GM23338 (cell line): ENCODE measurements at regions not wholly inside any gene's neighbourhood (a gene's known extent, or its start where the extent isn't known, plus 50 kb on each side); places are given as distances from the start of the nearest gene placed in this dataset.

Source experiments
- CREB1 ChIP-seq: fragments of 250-450 bp; sonication (Bioruptor Pico); IDR thresholded peaks from 2 replicates; pipeline ENCODE4 v1.5.0; 2020; ENCODE audit warnings: low read depth, mild to moderate bottlenecking, moderate library complexity
- EZH2 ChIP-seq: fragments of 200-600 bp; sonication (generic); IDR thresholded peaks from one replicate; pipeline ENCODE4 v1.8.0; 2017; ENCODE audit warnings: antibody characterized with exemption, mild to moderate bottlenecking, low read depth; ENCODE audit not compliant: unreplicated experiment
- POLR2AphosphoS5 ChIP-seq: IDR thresholded peaks from 2 replicates; pipeline ENCODE4 v1.6.1; 2016; ENCODE audit warnings: antibody characterized with exemption, low read depth
- ZNF114 ChIP-seq: fragments of 250-450 bp; sonication (Bioruptor Pico); IDR thresholded peaks from 2 replicates; pipeline ENCODE4 v1.5.0; 2020; ENCODE audit warnings: mild to moderate bottlenecking, moderate library complexity
- TF ChIP-seq, protein P1 (sequence below), 2 experiments: fragments of 200-600 bp in 1 of 2; sonication (generic) in 1 of 2; conservative IDR thresholded peaks; 2 replicates each; pipeline versions ENCODE4 v1.5.1 to v1.6.1; 2016 to 2017; ENCODE audit warnings: antibody characterized with exemption in 2 of 2, low read depth in 2 of 2, mild to moderate bottlenecking in 2 of 2, moderate library complexity in 1 of 2
- TF ChIP-seq, protein P2 (sequence below): IDR thresholded peaks from one replicate; pipeline ENCODE4 v1.6.1; 2018; ENCODE audit warnings: antibody characterized with exemption; ENCODE audit not compliant: unreplicated experiment

DNA sequence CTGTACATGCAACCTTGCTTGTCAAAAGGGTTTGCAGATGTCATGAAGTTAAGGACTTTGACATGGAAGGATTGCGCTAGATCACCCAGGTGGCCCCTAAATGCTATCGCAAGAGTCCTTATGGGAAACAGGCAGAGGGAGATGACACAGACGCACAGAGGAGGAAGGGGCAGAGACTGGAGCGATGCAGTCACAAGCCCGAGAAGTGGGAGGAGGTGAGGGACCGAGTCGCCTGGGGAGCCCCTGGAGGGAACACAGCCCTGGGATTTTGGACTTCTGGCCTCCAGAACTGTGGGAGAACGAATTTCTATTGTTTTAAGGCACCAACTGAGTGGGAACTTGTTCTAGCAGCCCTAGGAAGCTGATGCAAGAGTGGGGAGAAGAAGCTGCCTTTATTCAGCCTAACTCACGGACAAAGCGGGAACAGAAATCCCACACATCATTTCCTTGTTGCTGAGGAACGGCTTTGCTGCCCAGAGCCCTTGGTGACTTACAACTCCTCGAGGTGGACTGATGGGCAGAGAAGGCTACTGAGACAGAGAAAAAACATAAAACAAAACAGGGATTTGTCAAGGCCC lies 434.0 kb downstream of the PREX1 start:
- TF ChIP-seq, protein P1, sequence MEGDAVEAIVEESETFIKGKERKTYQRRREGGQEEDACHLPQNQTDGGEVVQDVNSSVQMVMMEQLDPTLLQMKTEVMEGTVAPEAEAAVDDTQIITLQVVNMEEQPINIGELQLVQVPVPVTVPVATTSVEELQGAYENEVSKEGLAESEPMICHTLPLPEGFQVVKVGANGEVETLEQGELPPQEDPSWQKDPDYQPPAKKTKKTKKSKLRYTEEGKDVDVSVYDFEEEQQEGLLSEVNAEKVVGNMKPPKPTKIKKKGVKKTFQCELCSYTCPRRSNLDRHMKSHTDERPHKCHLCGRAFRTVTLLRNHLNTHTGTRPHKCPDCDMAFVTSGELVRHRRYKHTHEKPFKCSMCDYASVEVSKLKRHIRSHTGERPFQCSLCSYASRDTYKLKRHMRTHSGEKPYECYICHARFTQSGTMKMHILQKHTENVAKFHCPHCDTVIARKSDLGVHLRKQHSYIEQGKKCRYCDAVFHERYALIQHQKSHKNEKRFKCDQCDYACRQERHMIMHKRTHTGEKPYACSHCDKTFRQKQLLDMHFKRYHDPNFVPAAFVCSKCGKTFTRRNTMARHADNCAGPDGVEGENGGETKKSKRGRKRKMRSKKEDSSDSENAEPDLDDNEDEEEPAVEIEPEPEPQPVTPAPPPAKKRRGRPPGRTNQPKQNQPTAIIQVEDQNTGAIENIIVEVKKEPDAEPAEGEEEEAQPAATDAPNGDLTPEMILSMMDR (conservative IDR thresholded peaks at IDR 0.05; ENCODE audit: low read depth in 2 of 2), result no peak
- TF ChIP-seq POLR2AphosphoS5, result no peak
- no peak for TF ChIP-seq EZH2
- no peak for TF ChIP-seq ZNF114
- TF ChIP-seq, protein P2, sequence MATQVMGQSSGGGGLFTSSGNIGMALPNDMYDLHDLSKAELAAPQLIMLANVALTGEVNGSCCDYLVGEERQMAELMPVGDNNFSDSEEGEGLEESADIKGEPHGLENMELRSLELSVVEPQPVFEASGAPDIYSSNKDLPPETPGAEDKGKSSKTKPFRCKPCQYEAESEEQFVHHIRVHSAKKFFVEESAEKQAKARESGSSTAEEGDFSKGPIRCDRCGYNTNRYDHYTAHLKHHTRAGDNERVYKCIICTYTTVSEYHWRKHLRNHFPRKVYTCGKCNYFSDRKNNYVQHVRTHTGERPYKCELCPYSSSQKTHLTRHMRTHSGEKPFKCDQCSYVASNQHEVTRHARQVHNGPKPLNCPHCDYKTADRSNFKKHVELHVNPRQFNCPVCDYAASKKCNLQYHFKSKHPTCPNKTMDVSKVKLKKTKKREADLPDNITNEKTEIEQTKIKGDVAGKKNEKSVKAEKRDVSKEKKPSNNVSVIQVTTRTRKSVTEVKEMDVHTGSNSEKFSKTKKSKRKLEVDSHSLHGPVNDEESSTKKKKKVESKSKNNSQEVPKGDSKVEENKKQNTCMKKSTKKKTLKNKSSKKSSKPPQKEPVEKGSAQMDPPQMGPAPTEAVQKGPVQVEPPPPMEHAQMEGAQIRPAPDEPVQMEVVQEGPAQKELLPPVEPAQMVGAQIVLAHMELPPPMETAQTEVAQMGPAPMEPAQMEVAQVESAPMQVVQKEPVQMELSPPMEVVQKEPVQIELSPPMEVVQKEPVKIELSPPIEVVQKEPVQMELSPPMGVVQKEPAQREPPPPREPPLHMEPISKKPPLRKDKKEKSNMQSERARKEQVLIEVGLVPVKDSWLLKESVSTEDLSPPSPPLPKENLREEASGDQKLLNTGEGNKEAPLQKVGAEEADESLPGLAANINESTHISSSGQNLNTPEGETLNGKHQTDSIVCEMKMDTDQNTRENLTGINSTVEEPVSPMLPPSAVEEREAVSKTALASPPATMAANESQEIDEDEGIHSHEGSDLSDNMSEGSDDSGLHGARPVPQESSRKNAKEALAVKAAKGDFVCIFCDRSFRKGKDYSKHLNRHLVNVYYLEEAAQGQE, result no peak
- TF ChIP-seq CREB1 (CRISPR knock-in tag), result no peak
